ENCODE measurements at regions not wholly inside any gene's neighbourhood (a gene's known extent, or its start where the extent isn't known, plus 50 kb on each side); places are given as distances from the start of the nearest gene placed in this dataset.

DNA sequence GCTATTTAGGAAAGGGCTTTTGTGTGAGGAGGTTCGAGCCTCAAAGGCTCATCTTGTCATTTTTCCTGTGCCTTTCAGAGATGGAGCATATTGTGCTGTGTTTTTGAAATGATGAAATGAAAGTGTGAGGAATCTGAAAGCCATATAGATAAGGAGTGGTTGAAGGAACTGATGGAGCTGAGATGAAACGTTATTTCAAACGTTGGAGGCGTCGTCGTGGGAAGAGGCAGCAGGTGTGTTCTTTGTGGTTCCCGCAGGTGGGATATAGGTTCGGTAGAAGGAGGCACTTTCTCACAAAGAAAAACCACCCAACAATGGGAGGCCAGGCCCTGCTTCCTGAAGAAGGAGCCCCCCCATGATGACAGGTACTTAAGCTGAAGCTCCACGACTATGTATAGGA is 83.2 kb upstream of the SNAP25 start:
- Mint-ChIP-seq H3K4me1 (no peaks in the 10 kb centered on the region), H3K4me3 (no peak overlapping the region), H3K9me3 (ENCODE audit: insufficient read depth) (no peaks in the 10 kb centered on the region), H3K27ac (no peak overlapping the region), H3K27me3 (peaks cover 5% of the 10 kb centered on the region)
- ATAC-seq (ENCODE audit: low read depth) (no peak), DNase-seq (no peak)
- Histone ChIP-seq H3K4me1 (ENCODE audit: control insufficient read depth in 2 of 2, insufficient read depth in 2 of 2, low read length in 2 of 2) (no peaks in the 10 kb centered on the region), H3K4me2 (replicated peaks; ENCODE audit: low read depth, low read length, poor library complexity, severe bottlenecking) (no peak overlapping the region), H3K4me3 (ENCODE audit: control extremely low read depth in 1 of 5, extremely low read depth in 1 of 5, insufficient read depth in 1 of 5, low read depth in 2 of 5, low read length in 4 of 5) (no peak overlapping the region), H2AFZ (ENCODE audit: insufficient read depth, low read depth, low read length, poor library complexity, severe bottlenecking) (no peak overlapping the region), H3K9ac (ENCODE audit: low read length) (no peak overlapping the region), H4K20me1 (ENCODE audit: control insufficient read depth, insufficient read depth, low read length, poor library complexity, severe bottlenecking) (no peaks in the 10 kb centered on the region), H3K27ac (ENCODE audit: low read length in 2 of 2) (no peak overlapping the region), H3K9me3 (ENCODE audit: control extremely low read depth in 1 of 3, control insufficient read depth in 2 of 3, insufficient read depth in 1 of 3, low read length in 2 of 3) (no peaks in the 10 kb centered on the region), H3K79me2 (ENCODE audit: control insufficient read depth, insufficient read depth, low read length) (no peaks in the 10 kb centered on the region), H3K27me3 (replicated peaks in 1 of 4; ENCODE audit: control extremely low read depth in 1 of 4, control insufficient read depth in 3 of 4, insufficient read depth in 4 of 4, low read length in 3 of 4) (peaks cover 0 to 8% (median 0%) of the 10 kb centered on the region in 4 experiments), H3K36me3 (replicated peaks in 1 of 2; ENCODE audit: control extremely low read depth in 1 of 2, control insufficient read depth in 1 of 2, extremely low read depth in 1 of 2, insufficient read depth in 2 of 2, low read length in 1 of 2) (no peaks in the 10 kb centered on the region)
- intact Hi-C loops (cut with micrococcal nuclease) = no loop called here
- CTCF ChIA-PET = no interaction called here
- WGBS (ENCODE audit: insufficient coverage) = 77% methylated on average over 3 of the region's 9 CpGs
- TF ChIP-seq, protein P1, sequence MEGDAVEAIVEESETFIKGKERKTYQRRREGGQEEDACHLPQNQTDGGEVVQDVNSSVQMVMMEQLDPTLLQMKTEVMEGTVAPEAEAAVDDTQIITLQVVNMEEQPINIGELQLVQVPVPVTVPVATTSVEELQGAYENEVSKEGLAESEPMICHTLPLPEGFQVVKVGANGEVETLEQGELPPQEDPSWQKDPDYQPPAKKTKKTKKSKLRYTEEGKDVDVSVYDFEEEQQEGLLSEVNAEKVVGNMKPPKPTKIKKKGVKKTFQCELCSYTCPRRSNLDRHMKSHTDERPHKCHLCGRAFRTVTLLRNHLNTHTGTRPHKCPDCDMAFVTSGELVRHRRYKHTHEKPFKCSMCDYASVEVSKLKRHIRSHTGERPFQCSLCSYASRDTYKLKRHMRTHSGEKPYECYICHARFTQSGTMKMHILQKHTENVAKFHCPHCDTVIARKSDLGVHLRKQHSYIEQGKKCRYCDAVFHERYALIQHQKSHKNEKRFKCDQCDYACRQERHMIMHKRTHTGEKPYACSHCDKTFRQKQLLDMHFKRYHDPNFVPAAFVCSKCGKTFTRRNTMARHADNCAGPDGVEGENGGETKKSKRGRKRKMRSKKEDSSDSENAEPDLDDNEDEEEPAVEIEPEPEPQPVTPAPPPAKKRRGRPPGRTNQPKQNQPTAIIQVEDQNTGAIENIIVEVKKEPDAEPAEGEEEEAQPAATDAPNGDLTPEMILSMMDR (IDR thresholded peaks at IDR 0.05) = no peak
- TF ChIP-seq EZH2 (IDR thresholded peaks at IDR 0.05; ENCODE audit: borderline replicate concordance, insufficient read depth, low read depth, low read length, poor library complexity, severe bottlenecking) = no peak
- POLR2A ChIA-PET = no interaction called here

DNA sequence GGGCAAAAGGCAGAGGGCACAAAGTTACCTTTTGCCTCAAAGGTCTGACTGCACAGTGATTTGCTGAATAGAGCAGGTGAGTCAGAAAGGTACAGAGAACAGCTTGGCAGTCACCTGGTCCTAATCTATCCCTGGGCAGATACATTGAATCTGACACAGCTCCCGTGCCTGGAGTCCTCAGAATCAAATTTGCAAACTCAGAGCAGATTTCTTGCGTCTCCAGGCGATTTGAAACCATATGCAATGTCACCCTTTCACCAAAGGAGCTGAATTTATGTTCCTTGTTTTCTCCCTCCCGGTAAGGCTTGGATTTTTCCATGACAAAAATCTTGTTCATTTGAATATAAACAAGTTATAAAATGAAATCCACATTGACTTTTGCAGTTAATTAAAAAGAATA is 81.6 kb upstream of the SNAP25 start:
- H3K27ac ChIP-seq (ENCODE audit: low read length in 2 of 2) = no peak overlapping the region
- DNase-seq = no peak
- ChIA-PET POLR2A (no interaction called here), CTCF (no interaction called here)
- Mint-ChIP-seq H3K4me1 (no peaks in the 10 kb centered on the region), H3K27me3 (peaks cover 11% of the 10 kb centered on the region), H3K4me3 (no peak overlapping the region), H3K27ac (no peak overlapping the region), H3K9me3 (ENCODE audit: insufficient read depth) (no peaks in the 10 kb centered on the region)
- H3K36me3 ChIP-seq (replicated peaks in 1 of 2; ENCODE audit: control extremely low read depth in 1 of 2, control insufficient read depth in 1 of 2, extremely low read depth in 1 of 2, insufficient read depth in 2 of 2, low read length in 1 of 2) = no peaks in the 10 kb centered on the region
- H3K79me2 ChIP-seq (ENCODE audit: control insufficient read depth, insufficient read depth, low read length) = no peaks in the 10 kb centered on the region
- H4K20me1 ChIP-seq (ENCODE audit: control insufficient read depth, insufficient read depth, low read length, poor library complexity, severe bottlenecking) = no peaks in the 10 kb centered on the region
- H3K4me3 ChIP-seq (ENCODE audit: control extremely low read depth in 1 of 5, extremely low read depth in 1 of 5, insufficient read depth in 1 of 5, low read depth in 2 of 5, low read length in 4 of 5) = no peak overlapping the region
- H3K9me3 ChIP-seq (ENCODE audit: control extremely low read depth in 1 of 3, control insufficient read depth in 2 of 3, insufficient read depth in 1 of 3, low read length in 2 of 3) = no peaks in the 10 kb centered on the region
- TF ChIP-seq, protein P1 (IDR thresholded peaks at IDR 0.05) = no peak
- TF ChIP-seq EZH2 (IDR thresholded peaks at IDR 0.05; ENCODE audit: borderline replicate concordance, insufficient read depth, low read depth, low read length, poor library complexity, severe bottlenecking) = no peak
- peaks cover 0 to 10% (median 0%) of the 10 kb centered on the region in 4 experiments for H3K27me3 ChIP-seq (replicated peaks in 1 of 4; ENCODE audit: control extremely low read depth in 1 of 4, control insufficient read depth in 3 of 4, insufficient read depth in 4 of 4, low read length in 3 of 4)
- H3K9ac ChIP-seq (ENCODE audit: low read length) = no peak overlapping the region
- 50% methylated on average over 1 of the region's 4 CpGs for WGBS (ENCODE audit: insufficient coverage)
- no peaks in the 10 kb centered on the region for H3K4me1 ChIP-seq (ENCODE audit: control insufficient read depth in 2 of 2, insufficient read depth in 2 of 2, low read length in 2 of 2)
- intact Hi-C loops (cut with micrococcal nuclease) = no loop called here
- no peak for ATAC-seq (ENCODE audit: low read depth)
- H2AFZ ChIP-seq (ENCODE audit: insufficient read depth, low read depth, low read length, poor library complexity, severe bottlenecking) = no peak overlapping the region
- H3K4me2 ChIP-seq (replicated peaks; ENCODE audit: low read depth, low read length, poor library complexity, severe bottlenecking) = no peak overlapping the region
